Activated naive CD8-positive, alpha-beta T cell (primary cell): ENCODE measurements at regions not wholly inside any gene's neighbourhood (a gene's known extent, or its start where the extent isn't known, plus 50 kb on each side); places are given as distances from the start of the nearest gene placed in this dataset.

Experiments used
- H3K27ac Mint-ChIP-seq: one replicate; pipeline ENCODE4 v1.8.0; 2021; ENCODE audit warnings: mixed read lengths
- H3K27me3 Mint-ChIP-seq: one replicate; pipeline ENCODE4 v1.8.0; 2021; ENCODE audit warnings: mixed read lengths
- H3K36me3 Mint-ChIP-seq: one replicate; pipeline ENCODE4 v1.8.0; 2021; ENCODE audit warnings: mixed read lengths
- H3K4me1 Mint-ChIP-seq: one replicate; pipeline ENCODE4 v1.8.0; 2021; ENCODE audit warnings: low read depth, mixed read lengths
- H3K4me3 Mint-ChIP-seq: one replicate; pipeline ENCODE4 v1.8.0; 2021; ENCODE audit warnings: mild to moderate bottlenecking, mixed read lengths
- H3K9me3 Mint-ChIP-seq: one replicate; pipeline ENCODE4 v1.8.0; 2021; ENCODE audit warnings: low read depth, mixed read lengths

DNA sequence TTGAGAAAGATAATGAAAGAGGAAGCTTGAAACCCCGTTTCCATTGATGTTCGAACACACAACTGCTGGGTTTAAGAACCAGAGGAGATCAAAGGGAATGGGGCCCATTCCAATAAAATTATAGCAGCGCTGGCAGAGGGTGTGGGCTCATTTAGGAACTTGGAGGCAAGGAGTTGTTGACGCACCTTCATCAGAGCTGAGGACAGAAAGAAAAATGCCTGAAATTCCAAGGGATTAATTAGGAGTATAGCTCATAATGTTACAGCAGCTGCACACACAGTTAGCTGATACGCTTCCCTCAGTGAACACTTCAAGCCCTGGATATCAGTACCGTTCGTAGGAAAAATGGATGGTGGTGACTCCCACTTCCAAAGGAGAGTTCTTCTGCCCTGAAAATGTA, 127.2 kb downstream of the AXIN2 start:
- no peak overlapping the region for H3K27ac Mint-ChIP-seq
- peaks cover 36% of the 10 kb centered on the region for H3K4me1 Mint-ChIP-seq
- no peaks in the 10 kb centered on the region for H3K9me3 Mint-ChIP-seq
- H3K27me3 Mint-ChIP-seq, result peaks cover 8% of the 10 kb centered on the region
- H3K4me3 Mint-ChIP-seq, result peak overlapping the region; percentile 9
- H3K36me3 Mint-ChIP-seq, result no peaks in the 10 kb centered on the region

GRCh38 chr17:65433592-65433991, 127.9 kb downstream of the AXIN2 start:
- Mint-ChIP-seq H3K4me3 (peak overlapping the region; percentile 38), H3K27me3 (peaks cover 2% of the 10 kb centered on the region), H3K4me1 (peaks cover 36% of the 10 kb centered on the region), H3K27ac (no peak overlapping the region), H3K9me3 (no peaks in the 10 kb centered on the region), H3K36me3 (no peaks in the 10 kb centered on the region)

DNA sequence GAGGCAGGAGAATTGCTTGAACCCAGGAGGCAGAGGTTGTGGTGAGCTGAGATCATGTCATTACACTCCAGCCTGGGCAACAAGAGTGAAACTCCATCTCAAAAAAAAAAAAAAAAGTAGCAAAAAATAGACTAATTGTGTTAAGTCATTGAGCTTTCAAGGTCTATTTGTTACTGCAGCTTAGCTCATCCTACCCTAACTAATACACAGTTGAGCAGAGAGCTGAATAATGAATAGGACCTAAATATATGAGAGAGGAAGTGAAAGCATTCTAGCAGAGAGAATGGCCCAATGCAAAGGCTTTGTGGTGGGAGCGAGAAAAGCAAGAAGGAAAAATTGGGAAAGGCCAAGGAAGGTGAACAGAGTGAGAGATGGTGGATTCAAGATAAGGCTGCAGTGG, 128.3 kb downstream of the AXIN2 start:
- Mint-ChIP-seq H3K4me3 (peak overlapping the region; percentile 2), H3K27me3 (peaks cover 2% of the 10 kb centered on the region), H3K9me3 (no peaks in the 10 kb centered on the region), H3K27ac (no peak overlapping the region), H3K4me1 (peaks cover 36% of the 10 kb centered on the region), H3K36me3 (no peaks in the 10 kb centered on the region)

DNA sequence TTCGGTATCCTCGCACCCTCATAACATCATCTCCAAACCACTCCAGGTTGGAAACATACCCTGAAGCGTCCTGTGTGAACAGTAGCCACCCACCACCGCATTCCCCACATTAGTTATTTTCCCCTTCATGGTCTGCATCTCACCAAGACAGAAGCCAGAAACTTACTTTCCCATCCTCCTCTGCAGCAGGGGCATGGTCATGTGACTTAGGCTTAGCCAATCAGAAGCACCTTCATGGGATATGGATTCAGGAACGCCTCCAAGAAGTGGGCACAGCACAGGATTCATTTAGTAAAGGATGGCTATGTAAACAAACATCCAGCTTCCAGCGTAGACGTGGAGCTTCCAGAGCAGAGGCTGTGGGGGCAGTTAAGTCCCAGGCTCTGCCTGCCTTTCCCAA, 130.3 kb downstream of the AXIN2 start:
- H3K4me3 Mint-ChIP-seq, result no peak overlapping the region
- H3K9me3 Mint-ChIP-seq, result no peaks in the 10 kb centered on the region
- H3K4me1 Mint-ChIP-seq, result peaks cover 36% of the 10 kb centered on the region

DNA sequence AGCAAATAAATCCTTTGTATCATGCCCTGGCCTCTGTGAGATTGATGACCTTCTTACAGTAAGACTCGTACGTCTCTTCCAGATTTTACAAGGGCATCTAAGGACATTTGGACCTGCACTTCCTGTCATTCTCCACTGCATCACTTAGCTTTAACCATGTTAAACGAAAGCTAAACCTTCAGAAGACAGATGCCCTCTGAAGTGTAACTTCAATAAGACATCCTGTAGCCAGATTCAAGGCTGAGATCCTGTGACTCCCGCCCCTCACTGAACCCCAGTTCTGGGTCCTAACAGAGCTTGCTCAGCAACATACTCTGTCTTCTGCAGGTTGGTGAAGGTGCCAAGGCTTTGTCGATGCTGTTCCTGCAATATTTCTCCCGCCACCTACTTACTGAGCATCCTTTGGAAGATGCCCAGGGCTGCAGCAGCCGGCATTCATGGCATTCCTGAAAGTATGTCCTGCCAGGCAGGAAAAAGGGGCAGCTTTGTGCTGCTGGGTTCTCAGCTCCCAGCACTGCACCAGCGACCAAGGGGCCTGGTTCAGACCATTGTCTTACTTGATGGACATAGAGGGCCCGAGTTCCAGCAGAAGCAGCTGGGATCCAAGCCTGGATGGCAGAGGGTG, 131.1 kb downstream of the AXIN2 start:
- no peak overlapping the region for H3K27ac Mint-ChIP-seq
- peaks cover 2% of the 10 kb centered on the region for H3K27me3 Mint-ChIP-seq
- no peaks in the 10 kb centered on the region for H3K9me3 Mint-ChIP-seq
- peaks cover 36% of the 10 kb centered on the region for H3K4me1 Mint-ChIP-seq
- no peak overlapping the region for H3K4me3 Mint-ChIP-seq
- H3K36me3 Mint-ChIP-seq, result peaks cover 2% of the 10 kb centered on the region

More for the DNA sequence above, 130.3 kb downstream of the AXIN2 start:
- Mint-ChIP-seq H3K27ac (no peak overlapping the region), H3K36me3 (no peaks in the 10 kb centered on the region), H3K27me3 (peaks cover 2% of the 10 kb centered on the region)

- Mint-ChIP-seq H3K27me3 (no peaks in the 10 kb centered on the region), H3K9me3 (no peaks in the 10 kb centered on the region), H3K27ac (no peak overlapping the region), H3K36me3 (peaks cover 2% of the 10 kb centered on the region), H3K4me3 (no peak overlapping the region), H3K4me1 (no peaks in the 10 kb centered on the region)
These were observed 137.9 kb downstream of the AXIN2 start for GRCh38 chr17:65423346-65424140.

GRCh38 chr17:65418622-65419021, 142.8 kb downstream of the AXIN2 start:
- Mint-ChIP-seq H3K36me3 (no peaks in the 10 kb centered on the region), H3K4me1 (no peaks in the 10 kb centered on the region), H3K27me3 (peaks cover 1% of the 10 kb centered on the region), H3K27ac (no peak overlapping the region), H3K4me3 (no peak overlapping the region), H3K9me3 (no peaks in the 10 kb centered on the region)

GRCh38 chr17:65417406-65418221, 143.8 kb downstream of the AXIN2 start:
- H3K27me3 Mint-ChIP-seq, result peaks cover 1% of the 10 kb centered on the region

DNA sequence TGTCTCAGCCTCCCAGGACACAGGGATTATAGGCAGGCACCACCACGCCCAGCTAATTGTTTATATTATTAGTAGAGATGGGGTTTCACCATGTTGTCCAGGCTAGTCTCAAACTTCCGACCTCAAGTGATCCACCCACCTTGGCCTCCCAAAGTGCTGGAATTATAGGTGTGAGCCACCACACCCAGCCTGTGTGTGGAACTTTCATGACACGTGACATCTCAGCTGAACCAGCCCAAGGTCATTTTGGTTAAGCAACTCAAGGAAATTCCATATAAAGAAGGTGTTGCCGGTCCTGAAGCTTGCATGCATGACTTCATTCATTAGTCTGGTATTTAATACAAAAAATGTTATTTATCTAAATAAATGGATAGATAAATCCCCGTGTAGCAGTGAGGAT, 145.5 kb downstream of the AXIN2 start:
- Mint-ChIP-seq H3K27ac (no peak overlapping the region), H3K27me3 (peaks cover 1% of the 10 kb centered on the region), H3K36me3 (no peaks in the 10 kb centered on the region), H3K4me3 (no peak overlapping the region), H3K4me1 (no peaks in the 10 kb centered on the region), H3K9me3 (no peaks in the 10 kb centered on the region)

More at GRCh38 chr17:65417406-65418221, 143.8 kb downstream of the AXIN2 start:
- H3K4me1 Mint-ChIP-seq, result no peaks in the 10 kb centered on the region
- no peak overlapping the region for H3K27ac Mint-ChIP-seq
- H3K4me3 Mint-ChIP-seq, result no peak overlapping the region
- no peaks in the 10 kb centered on the region for H3K36me3 Mint-ChIP-seq
- H3K9me3 Mint-ChIP-seq, result no peaks in the 10 kb centered on the region

GRCh38 chr17:65413390-65413789, 148.1 kb downstream of the AXIN2 start:
- no peaks in the 10 kb centered on the region for H3K9me3 Mint-ChIP-seq
- no peak overlapping the region for H3K27ac Mint-ChIP-seq
- no peaks in the 10 kb centered on the region for H3K36me3 Mint-ChIP-seq
- no peak overlapping the region for H3K4me3 Mint-ChIP-seq
- peaks cover 1% of the 10 kb centered on the region for H3K27me3 Mint-ChIP-seq
- no peaks in the 10 kb centered on the region for H3K4me1 Mint-ChIP-seq

- H3K4me1 Mint-ChIP-seq, result no peaks in the 10 kb centered on the region
- H3K36me3 Mint-ChIP-seq, result no peaks in the 10 kb centered on the region
- H3K27ac Mint-ChIP-seq, result no peak overlapping the region
- no peak overlapping the region for H3K4me3 Mint-ChIP-seq
- H3K9me3 Mint-ChIP-seq, result no peaks in the 10 kb centered on the region
- no peaks in the 10 kb centered on the region for H3K27me3 Mint-ChIP-seq
These were observed 152.1 kb downstream of the AXIN2 start for GRCh38 chr17:65409381-65409780.

- Mint-ChIP-seq H3K4me3 (no peak overlapping the region), H3K27me3 (no peaks in the 10 kb centered on the region), H3K36me3 (no peaks in the 10 kb centered on the region), H3K27ac (no peak overlapping the region), H3K4me1 (no peaks in the 10 kb centered on the region), H3K9me3 (no peaks in the 10 kb centered on the region)
These were observed 153.4 kb downstream of the AXIN2 start for GRCh38 chr17:65408050-65408449.

DNA sequence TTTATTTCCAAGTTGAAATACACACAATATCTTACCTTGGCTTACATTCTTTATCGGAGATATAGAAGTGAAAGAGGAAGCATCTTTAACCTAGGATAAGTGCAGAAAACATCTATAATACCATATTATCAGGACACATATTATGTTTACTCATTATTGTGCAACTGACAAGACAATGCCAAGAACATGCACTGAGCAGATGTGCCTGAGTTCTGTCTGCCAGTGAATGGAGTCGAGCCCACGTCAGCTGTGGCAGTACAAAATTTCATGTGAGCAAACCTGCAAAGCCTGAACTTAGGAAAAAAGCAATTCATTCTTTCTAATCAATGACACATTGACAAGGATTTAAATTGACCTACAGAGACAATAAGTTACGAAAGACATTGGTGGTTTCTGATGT, 154.4 kb downstream of the AXIN2 start:
- Mint-ChIP-seq H3K4me3 (no peak overlapping the region), H3K36me3 (no peaks in the 10 kb centered on the region), H3K27me3 (no peaks in the 10 kb centered on the region), H3K27ac (no peak overlapping the region), H3K9me3 (no peaks in the 10 kb centered on the region), H3K4me1 (peaks cover 4% of the 10 kb centered on the region)

- no peak overlapping the region for H3K27ac Mint-ChIP-seq
- no peaks in the 10 kb centered on the region for H3K27me3 Mint-ChIP-seq
- no peaks in the 10 kb centered on the region for H3K9me3 Mint-ChIP-seq
- H3K4me1 Mint-ChIP-seq, result peaks cover 6% of the 10 kb centered on the region
- no peak overlapping the region for H3K4me3 Mint-ChIP-seq
- no peaks in the 10 kb centered on the region for H3K36me3 Mint-ChIP-seq
These were observed 154.9 kb downstream of the AXIN2 start for GRCh38 chr17:65406552-65406951.

DNA sequence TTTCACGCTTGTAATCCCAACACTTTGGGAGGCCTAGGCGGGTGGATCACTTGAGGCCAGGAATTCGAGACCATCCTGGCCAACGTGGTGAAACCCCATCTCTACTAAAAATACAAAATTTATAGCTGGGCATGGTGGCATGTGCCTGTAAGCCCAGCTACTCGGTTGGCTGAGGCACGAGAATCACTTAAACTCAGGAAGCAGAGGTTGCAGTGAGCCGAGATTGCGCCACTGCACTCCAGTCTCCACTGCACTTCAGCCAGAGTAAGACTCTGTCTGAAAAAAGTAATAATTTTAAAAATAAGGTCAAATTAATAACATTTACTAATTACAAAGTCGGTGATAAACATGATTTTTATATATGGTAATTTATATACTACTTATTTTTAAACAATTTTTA, 155.9 kb downstream of the AXIN2 start:
- H3K4me3 Mint-ChIP-seq, result no peak overlapping the region
- H3K27me3 Mint-ChIP-seq, result no peaks in the 10 kb centered on the region
- H3K36me3 Mint-ChIP-seq, result no peaks in the 10 kb centered on the region
- H3K9me3 Mint-ChIP-seq, result no peaks in the 10 kb centered on the region
- H3K27ac Mint-ChIP-seq, result no peak overlapping the region
- H3K4me1 Mint-ChIP-seq, result peaks cover 7% of the 10 kb centered on the region
